NCI-H128 (cell line): ENCODE measurements at regions not wholly inside any gene's neighbourhood (a gene's known extent, or its start where the extent isn't known, plus 50 kb on each side); places are given as distances from the start of the nearest gene placed in this dataset.

Experiments used
- DNase-seq: peaks from one replicate; lab custom pipeline; 2025; ENCODE audit not compliant: unreplicated experiment; lab: John Stamatoyannopoulos, UW

GRCh38 chr4:81572402-81572801, 100.7 kb upstream of the RASGEF1B start:
- DNase-seq, result no peak

GRCh38 chr4:81571105-81571504, 99.4 kb upstream of the RASGEF1B start:
- no peak for DNase-seq

GRCh38 chr4:81566161-81566591, 94.5 kb upstream of the RASGEF1B start:
- DNase-seq, result no peak

DNA sequence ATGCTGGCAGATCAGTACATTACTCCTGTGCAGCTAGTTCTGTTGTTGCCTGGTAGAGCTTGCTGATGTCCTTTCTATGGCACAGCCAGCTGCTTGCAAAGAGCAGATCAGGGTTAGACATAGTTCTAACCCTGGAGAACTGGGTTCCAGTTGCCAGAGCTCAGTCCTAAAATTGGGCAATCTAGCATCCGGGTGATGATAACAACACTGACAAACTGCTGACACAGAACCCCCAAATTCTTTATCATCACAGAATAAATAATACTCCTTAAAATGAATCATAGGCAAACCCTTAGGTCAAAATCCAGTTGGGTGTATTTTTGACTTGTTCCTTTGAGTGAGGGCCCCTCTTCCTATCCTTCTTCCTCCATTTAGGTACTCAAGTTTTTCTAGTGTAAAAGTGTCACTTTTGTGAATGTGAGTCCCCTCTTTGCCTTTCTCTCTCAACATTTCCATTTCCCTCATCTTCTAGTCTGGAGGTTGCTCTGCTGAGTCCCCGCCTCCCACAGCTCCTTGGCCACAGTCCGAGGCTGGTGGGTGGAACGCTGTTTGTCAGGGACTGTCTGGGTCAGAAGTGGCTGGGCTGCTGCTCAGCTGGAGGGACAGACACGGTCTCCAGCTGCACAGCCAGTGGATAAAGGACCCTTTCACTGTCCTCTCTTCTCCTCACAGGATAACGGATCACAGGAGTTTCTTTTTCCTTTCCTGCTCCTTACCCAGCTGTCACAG, 93.6 kb upstream of the RASGEF1B start:
- DNase-seq, result no peak

DNA sequence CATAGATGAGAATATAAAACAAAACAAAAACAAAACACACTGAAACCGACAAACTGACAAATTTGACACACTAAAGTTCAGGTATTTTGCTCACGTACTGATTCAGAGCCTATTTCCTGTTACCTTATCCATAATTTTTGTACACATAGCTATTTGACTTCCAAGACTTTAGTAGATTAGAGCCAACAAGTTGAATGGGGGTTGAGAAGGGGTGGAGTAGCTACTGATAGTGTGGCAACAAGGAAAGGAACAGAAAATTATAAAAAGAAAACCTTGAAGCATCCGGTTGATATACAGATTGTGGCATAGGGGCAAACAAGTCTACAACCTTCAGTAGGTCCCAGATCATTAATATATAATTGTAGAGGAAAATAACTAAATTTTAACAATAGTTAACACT, 92.3 kb upstream of the RASGEF1B start:
- no peak for DNase-seq

- DNase-seq, result no peak
Measured at GRCh38 chr4:81562093-81562492, 90.4 kb upstream of the RASGEF1B start.

GRCh38 chr4:81557306-81557705, 85.6 kb upstream of the RASGEF1B start:
- no peak for DNase-seq

DNA sequence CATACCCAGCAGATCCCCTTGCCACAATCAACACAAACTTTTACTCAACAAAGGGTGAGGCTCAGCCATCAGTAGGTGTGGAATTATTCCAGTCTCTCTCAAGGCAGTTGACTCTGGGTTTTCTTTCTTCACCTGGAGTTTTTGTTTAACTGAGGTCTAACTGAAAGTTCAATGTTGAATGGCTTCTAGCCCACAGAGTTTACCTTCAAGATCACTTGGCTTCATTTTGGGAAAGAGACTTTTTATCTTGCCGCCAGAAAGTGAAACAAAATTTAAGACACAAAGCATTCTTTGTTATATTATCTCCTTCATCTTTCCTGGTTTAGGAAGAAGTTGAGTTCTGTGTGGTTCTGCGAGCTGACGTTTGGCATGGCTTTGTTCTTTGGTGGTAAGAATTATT, 83.8 kb upstream of the RASGEF1B start:
- no peak for DNase-seq

DNA sequence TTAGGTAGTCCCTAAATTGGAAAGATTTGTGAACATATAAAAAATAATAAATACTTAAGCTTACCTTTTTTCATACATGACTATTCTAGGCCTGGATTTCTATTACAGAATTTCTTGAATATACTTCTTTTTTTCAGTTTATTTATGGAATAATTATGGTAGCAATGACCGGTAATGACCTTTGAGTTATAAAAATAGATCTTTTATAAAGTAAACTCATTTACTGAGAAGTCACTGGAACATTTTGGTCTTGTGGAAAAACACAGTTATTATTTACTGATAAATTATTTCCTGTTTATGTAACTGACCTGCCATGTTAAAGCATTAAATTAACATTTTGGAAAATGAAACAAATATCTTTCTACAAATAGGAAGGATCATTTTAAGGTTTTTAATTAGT, 80.4 kb upstream of the RASGEF1B start:
- no peak for DNase-seq

DNA sequence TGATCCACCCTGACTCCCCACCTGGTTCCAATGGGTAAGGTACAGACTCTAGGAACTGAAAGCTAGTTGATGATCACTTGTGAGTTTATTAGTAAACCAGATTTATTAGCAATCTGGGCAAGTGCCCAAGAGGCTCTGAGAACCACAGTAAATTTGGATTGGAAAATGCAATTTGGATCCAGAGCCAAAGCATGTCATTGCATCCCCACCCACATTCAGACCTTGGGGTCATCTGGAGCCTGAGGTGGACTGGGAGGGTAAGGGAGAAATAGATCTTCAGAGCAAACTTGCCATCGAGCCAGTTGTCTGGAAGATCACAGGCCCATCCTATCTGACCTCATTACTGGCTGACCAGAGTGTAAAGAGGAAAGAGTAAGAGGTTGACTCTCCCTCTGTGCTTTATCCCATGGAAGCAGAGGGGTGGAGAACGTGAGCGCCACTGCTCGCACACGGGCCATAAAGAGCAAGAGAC, 78.7 kb upstream of the RASGEF1B start:
- DNase-seq, result no peak

GRCh38 chr4:81549984-81550383, 78.3 kb upstream of the RASGEF1B start:
- DNase-seq, result no peak

- DNase-seq, result no peak
Measured at GRCh38 chr4:81546777-81547176, 75.1 kb upstream of the RASGEF1B start.

DNA sequence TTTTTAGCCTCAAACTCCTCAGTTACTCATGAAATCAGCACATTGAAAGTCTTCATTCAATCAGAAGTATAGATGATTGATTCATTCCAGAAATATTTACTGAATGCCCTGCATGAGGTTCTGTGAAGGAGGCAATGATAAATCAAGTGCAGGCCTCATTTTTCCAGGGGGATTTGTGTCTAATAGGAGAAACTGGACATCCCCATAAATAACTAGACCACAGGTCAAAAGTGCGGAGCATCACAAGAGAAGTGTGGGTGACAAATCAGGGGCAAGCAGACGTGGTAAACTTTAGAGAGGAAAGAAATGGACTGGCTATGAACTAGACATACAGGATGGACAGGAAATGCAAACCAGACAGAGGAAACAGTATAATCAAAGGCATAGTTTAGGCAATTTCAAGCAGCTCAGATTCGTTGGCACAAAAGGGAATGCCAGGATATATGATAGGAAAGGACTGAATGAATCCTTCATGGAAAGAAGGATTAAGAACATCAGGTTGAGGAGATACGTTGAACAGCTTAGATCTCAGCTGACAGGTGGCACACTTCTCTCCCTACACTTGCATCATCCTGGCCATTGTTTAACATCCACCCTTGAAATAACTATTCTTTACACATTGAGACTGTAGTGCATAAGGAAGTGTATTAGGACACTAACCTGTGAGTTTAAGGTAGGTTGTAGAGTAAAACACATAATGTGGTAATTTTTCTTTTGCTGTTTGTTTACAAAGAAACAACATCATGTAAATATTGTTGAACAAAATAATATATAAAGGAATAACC, 69.6 kb upstream of the RASGEF1B start:
- DNase-seq, result no peak

DNA sequence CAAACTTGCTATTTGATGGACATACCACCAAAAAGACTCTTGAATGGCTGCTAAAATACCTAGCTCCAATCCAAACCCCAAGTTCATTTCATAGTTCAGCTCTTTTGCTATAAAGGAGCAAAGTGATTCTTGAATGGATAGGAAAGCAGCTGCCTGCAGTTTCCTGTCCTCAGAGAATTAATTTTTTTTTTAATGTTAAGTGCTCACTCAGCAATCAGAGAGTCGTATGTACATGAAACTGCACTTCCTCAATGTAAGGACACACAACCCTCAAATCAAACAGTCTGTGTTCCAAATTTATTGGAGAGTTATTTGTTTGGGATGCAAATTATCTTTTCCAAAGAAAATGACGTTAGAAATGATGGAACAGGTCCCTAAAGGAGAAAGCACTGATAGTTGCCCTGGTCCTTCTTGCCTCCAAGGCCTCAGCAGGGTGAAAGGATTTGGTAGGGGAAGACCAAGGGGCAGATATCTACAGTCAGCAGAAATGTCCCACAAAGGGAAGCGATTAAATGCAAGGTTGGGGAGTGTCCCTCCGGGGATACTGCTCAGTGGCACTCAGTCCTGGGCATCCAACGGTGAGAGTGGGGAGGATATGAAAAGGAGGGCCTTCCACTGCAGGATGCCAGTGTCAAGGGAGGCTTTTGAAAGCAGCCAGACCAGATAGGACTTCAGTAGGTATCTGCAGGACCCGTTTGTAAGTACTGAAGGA, 67.2 kb upstream of the RASGEF1B start:
- DNase-seq, result no peak

- DNase-seq, result no peak
Measured at GRCh38 chr4:81531410-81531809, 59.7 kb upstream of the RASGEF1B start.

DNA sequence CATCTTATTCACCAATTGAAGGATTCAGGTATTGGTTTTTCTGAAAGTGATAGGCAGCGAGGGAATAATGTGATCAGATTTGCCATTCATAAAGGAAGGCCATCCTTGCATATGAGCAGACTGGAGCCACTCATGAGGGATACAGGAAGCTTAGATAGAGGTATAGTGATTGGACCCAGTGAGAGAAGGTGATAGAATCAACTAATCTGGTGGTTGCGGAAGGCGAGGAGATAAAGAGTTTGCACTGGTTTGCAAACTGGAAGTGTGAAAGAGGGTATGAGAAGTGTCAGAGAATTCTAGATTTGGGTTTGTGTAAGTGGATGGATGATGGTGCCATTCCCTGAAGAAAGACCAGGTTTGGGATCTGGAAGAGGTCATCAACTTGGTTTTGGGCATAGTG, 57.3 kb upstream of the RASGEF1B start:
- DNase-seq, result no peak

DNA sequence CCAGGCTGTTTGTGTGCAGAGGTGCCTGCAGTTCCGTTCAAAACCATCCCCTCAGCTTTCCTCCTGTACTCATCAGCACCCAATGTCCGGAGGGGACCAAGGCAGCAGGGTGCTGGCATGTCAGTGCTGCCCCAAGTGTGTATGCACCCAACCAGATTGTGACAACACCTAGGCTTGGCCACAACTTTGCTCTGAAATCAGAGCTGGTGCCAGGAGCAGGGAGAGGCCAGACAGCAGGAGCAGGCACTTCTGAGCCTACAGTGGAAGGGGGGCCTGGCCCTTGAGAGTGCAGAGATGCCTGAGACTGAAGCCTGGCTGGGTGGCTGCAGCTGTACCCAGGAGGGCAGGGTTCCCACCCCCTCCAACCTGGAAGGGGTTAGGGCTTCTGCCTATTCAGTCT, 56.5 kb upstream of the RASGEF1B start:
- DNase-seq, result no peak

DNA sequence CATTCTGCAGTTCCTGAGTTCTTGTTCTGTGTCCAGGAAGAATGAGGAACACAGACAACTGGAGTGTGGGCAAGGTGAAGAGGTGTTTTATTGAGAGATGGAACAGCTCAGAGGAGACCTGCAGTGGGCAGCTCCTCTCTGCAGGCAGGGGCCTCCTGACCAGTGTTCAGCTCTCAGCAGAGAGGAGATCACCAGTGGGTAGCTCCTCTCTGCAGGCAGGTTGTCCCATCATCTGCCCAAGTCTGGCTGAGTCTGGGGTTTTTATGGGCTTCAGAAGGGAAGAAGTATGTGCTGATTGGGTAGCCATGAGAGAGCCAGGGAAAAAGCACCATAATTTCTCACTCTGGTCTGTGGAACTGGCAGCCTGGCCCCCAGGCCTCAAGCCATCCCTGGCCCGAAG, 56.0 kb upstream of the RASGEF1B start:
- DNase-seq, result no peak

- DNase-seq, result no peak
Measured at GRCh38 chr4:81527115-81527514, 55.4 kb upstream of the RASGEF1B start.

DNA sequence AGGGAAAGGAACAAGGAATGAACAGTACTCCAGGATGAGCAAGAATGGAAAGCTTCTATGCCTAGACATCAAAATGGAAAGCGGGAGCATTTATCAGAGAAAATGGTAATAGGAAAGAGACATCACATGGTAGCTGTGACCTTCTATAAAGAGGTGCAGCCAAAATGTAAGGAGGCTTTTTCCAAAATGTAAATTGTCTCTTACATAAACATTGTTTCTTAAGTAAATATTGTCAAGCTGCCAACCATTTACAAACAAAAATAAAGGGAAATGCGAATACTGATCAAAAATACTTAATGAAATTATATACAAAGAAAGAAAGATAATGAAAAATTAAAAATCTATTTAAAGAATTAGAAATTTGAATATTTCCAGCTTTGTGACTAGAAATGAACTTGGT, 55.0 kb upstream of the RASGEF1B start:
- no peak for DNase-seq

GRCh38 chr4:81523672-81524327, 52.1 kb upstream of the RASGEF1B start:
- no peak for DNase-seq
